HG03095 (cell line): ENCODE measurements at regions not wholly inside any gene's neighbourhood (a gene's known extent, or its start where the extent isn't known, plus 50 kb on each side); places are given as distances from the start of the nearest gene placed in this dataset.

ENCODE experiments used
- ATAC-seq: cut with Tn5 transposase; IDR thresholded peaks from one replicate; pipeline ENCODE4 v1.9.1; 2021; ENCODE audit warnings: moderate library complexity; ENCODE audit not compliant: unreplicated experiment

DNA sequence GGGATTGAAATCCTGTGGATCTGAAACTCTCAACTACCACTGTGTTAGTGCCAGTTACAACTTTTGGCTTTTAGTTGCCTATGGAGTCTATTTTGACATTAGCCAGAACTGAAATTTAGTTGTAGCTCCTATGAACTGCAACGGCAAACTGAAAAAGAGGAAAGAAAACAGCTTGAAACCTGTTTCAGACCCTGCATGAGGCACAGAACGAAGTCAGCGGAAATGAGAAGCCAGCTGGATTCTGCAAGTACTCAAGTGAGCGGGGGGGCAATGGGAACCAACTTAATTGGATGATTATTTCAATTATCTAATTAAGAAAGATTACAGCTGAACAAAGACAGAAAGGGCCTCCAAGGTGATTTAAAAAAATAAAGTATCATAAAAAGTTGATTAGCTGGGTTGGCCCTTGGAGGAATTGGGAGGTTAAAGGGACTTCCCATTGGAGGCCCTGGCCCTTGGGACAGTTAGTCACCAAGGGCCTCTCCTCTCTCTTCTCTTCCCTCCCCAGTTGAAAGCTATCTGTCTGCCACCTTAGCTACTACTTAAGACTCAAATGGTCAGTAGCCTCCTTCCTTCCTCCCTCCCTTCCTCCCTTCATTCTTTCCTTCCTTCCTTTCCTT is 352.1 kb downstream of the SHQ1 start:
- no peak for ATAC-seq

DNA sequence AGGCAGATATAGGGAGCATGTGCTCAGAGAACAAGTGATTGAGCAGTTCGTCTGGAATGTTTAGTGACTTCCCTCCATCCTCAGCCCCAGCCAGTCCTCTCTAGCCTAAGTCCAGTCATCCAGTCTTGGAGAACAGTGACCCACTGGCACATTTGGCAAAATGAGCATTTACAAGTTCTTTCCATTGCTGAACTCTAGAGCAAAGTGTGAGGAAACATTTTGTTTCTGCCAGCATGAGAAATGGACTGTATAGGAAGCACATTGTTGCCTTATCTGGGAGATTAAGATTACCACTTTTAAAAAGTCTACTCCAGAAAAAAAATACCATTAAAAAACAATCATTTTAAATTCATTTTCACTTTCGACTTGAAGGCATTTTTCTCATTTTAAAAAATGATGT is 353.6 kb downstream of the SHQ1 start:
- ATAC-seq = no peak

GRCh38 chr3:72494130-72494529 is 354.1 kb downstream of the SHQ1 start:
- ATAC-seq = no peak

GRCh38 chr3:72492240-72492639 is 356.0 kb downstream of the SHQ1 start:
- ATAC-seq = no peak

DNA sequence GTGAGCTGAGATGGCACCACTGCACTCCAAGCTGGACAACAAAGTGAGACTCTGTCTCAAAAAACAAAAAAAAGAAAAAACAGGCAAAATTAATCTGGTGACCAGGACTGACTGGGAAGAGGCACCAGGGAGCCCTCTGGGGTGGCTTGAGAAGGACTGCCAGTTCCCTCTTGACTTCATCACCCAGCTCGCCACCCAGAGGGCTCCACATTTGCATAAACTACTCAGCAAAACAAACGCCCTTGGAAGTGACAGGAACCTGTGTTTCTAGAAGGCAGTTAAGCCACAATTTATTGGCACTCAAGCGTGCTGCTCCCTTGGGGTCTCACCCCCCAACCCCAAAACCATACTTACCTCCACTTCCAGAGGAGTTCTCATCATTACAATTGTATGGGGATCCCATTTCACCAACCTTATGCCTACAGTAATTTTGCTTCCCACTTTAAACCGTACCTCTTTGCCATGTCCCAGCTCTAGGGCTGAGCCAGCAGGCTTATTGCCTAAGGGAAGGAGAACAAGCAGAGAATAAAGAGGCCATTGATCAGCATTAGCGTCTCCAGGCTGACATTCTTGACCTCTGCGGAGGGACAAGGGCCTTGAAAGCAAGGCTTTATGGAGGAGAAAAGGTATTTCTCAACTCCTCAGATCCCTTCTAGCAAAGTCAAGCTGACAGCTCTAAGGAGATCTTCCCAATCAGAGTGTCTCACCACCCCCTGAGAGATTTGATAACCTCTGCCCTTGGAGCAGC is 357.4 kb downstream of the SHQ1 start:
- no peak for ATAC-seq

DNA sequence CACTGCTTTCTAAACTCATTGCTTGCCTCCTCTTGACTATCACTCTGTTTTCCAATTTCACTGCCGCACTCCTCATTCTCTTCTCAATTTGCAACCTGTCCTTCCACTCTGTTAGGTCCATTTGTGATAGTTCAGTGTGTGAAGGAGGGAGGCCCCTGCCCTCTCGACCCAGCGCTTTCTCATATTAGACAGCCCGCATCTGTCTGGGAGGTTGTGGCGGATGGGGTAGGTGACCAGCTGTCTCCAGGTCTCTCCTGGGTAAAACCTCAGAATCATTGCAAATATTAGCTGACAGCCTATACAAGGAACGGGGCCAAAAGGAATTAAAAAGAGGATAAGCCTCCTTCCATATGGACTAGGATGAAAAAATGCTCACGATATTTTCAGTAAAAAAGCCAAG is 358.3 kb downstream of the SHQ1 start:
- ATAC-seq = no peak

DNA sequence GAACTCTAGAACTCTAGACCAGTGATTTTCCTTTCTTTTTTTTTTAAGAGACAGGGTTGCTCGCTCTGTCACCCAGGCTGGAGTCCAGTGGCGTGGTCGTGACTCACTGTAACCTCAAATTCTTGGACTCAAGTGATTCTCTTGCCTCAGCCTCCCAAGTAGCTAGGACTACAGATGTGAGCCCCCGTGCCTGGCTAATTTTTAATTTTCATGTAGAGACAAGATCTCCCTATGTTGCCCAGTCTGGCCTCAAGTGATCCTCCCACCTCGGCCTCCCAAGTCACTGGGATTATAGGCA is 359.6 kb downstream of the SHQ1 start:
- no peak for ATAC-seq

DNA sequence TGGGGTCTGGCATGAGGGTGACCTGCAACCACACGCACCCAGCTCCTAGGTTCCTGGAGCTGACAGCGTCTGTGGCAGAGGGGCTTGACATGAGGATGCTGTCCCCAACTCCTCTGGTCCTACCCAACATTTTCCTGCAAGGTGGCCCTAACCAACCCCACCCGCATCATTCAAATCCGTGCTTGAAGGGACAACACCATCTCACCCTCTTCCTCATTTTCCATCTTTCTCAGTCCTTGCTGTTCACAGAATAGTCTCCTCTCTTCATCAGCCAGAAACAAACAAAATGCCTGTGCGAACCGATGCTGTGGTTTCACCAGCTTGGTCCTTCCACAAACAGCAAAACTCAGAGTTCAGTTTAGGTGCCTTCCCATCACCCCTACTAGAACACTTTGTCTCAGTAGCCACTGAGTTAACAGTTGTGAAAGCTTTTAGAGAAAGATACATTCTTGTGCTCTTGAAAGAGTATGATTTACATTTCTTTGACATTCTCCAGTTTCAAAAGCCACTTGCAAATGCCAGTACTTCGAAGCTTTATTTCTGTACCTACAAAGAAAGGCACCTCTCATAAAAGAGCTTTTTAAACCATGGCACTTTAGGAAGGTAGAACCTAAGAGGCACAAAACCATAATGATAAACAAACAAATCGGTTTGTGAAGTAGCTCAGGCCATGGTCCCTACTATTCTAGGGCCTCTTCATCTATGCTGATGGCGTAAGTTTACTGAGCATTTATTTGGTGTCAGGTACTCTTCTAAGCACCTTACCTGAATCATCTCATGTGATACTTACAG is 360.1 kb downstream of the SHQ1 start:
- no peak for ATAC-seq

DNA sequence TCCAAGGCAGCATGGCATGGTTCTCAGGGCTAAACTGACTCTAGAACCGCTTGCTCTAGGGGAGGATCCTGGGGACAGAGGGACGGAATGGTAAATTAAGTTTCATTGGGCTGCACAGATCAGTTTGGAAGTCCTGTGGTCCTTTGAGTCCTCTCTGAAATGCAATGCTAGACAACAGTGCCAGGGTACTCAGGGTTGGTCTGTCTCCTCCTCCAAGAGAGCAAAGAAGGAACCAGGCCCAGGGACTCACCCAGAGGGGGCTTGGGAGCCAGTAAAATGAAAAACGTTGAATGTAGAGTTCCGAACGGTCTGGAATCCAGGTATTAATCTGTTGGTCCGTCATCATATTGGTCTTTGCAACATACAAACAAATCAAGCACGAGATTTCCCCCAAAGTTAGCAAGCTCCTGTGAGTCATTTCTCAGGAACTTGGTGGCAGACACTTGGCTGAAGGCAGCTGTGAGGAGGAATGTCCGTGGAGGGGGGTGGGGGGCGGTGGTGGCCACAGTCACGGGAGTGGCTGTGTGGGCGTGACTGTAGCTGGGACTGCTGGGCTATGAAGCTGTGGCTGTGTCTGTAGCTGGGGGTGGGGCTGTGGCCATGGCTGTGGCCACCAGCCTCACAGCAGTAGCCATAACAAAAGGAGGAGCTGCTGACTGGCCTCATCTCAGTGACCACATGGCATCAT is 361.0 kb downstream of the SHQ1 start:
- ATAC-seq = no peak

GRCh38 chr3:72485641-72486040 is 362.6 kb downstream of the SHQ1 start:
- ATAC-seq = no peak

DNA sequence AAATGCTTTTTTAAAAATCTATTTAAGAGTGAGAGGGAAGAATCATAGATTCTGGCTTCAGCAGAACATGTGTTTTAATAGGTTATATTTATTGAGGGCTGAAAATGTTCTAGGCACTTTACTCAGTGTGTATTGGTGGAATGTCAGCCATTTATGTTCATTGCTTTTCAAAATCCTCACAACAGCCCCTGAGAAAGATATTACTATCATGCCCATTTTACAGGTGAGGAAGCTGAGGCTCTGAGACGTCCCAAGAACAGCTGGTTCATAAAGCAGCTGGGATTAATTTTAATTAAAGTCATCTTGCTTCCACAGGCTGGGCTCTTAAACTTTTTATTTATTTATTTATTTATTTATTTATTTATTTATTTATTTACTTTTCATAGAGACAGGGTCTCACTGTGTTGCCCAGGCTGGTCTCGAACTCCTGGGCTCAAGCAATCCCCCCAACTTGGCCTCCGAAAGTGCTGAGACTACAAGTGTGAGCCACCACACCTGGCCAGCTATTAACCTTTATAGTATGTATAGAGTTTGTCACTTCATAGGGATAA is 364.6 kb downstream of the SHQ1 start:
- ATAC-seq = no peak

- no peak for ATAC-seq
Measured at GRCh38 chr3:72482589-72483321, 365.5 kb downstream of the SHQ1 start.

DNA sequence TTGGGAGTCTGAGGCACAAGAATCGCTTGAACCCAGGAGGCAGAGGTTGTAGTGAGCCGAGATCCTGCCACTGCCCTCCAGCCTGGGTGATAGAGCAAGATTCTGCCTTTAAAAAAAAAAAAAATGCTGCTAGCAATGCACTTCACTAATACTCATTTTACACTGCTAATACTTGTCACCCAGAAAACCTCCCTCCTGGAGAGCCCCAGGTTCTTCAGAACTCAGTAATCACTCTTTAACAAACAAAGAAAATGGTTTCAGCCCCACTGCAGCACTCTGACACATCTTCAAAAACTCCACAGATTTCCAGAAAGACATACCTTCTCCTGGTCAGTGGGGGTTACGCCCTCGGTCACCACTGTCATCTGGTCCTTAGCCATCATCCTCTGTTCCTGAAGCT is 366.7 kb downstream of the SHQ1 start:
- ATAC-seq = no peak

DNA sequence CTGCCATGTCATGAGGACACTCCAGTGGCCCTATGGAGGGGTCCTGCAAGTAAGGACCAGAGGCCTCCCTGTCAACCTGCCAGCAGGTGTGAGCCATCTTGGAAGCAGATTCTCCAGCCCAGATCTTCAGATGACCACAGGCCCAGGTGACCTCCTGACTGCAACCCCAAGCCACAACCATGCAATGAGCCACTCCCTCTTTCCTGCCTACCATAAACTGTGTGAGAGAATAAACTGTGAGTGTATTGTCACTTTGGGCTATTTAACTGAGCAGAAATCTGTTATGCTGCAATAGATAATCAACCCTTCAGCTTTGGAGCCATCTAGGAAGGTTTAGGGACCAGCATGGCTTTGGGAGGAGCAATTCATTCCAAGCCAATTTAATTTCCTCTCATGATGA is 367.9 kb downstream of the SHQ1 start:
- no peak for ATAC-seq

DNA sequence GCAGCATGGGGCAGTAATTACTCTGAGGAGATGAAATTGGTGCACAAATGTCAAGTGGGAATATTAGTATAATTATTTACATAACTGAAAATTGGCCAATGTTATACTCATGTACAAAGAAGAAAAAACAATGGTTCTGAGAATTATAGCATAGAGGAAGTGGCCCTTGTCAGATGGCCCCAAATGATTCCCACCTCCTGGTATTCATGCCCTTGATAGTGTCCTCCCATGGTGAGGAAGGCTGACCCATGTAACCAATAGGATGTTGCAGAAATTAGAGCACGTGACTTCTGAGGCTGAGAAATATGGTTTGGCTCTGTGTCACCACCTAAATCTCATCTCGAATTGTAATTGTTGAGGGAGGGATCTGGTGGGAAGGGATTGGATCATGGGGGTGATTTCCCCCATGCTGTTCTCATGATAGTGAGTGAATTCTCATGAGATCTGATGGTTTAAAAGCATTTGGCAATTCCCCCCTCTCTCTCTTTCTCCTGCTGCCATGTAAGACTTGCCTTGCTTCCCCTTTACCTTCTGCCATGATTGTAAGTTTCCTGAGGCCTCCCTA is 368.5 kb downstream of the SHQ1 start:
- ATAC-seq = no peak

DNA sequence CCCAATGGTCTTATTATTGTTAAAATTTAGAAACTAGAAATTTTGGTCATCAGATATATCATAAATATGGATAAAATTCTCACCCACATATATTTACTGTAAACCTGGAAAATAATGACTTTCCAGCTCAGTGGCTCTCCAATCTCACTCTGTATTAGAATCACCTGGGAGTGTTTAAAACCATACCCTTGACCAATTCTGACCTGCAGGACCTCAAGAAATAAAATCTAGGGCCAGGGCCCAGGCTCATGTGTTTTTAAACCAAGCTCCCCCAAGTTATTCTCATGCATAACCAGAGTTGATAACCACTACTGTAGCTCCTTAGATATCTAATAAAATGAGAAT is 372.1 kb downstream of the SHQ1 start:
- ATAC-seq = no peak

DNA sequence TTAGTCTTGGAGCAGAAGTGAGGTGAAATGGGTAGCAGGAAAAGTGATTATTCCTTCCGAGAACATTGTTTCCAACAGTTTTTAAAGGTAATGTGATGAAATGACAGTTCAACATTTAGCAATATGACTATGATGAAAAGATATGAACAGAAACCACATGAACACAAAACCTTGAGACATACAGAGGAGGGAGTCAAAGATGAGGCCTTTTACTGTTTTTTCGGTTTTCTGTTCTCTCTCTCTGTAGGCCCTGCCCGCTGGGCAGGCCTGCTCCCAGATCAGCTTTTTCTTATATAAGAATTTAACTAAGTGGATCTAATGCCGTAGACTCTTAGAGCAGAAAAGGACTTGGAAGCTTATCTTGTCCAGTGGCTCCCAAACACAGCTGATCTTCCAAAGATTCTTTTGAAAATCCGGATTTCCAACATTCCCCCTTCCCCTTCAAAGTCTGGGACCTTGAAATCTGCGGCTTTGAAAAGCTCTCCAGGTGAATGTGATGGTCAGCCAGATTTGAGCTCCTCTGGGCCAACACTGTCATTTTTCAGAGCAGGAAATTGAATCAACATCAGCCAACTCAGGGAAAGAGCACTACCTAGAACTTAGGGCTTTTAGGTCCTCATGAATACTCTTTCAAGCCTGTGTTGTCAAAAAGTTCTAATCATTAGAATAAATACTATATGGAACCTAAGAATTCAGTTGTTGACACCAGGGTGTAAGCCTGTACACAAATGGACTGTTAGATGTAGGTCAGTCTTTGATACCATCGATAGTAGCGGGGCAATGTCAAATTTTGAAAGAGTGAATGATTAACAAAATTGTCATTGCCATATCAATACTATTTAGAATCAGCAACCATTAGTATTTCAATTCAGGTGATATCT is 372.7 kb downstream of the SHQ1 start:
- ATAC-seq = no peak

DNA sequence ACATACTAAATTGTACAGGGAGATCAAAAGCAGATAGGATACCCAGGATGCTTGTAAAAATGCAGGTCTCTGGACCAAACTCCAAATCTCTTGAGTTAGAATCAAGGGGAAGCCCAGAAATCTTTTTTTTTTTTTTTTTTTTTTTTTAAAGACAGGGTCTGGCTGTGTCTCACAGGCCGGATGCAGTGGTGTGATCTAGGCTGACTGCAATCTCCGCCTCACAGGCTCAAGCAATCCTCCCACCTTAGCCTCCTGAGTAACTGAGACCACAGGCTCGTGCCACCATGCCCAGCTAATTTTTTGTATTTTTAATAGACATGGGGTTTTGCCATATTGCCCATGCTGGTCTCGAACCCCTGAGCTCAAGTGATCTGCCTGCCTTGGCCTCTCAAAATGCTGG is 373.5 kb downstream of the SHQ1 start:
- ATAC-seq = no peak

DNA sequence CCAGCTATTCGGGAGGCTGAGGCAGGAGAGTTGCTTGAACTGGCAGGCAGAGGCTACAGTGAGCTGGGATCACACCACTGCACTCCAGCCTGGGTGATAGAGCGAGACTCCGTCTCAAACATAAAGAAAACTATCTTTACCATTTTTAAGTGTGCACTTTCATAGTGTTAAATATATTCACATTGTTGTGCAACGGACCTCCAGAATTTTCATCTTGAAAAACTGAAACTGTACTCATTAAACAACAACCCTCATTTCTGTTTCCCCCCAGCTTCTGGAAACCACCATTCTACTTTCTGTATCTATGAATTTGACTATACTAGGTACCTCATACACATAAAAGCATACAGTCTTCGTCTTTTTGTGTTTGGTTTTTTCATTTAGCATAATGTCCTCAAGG is 375.1 kb downstream of the SHQ1 start:
- peak; percentile 84 for ATAC-seq
